Mesenchymal stem cell (in vitro differentiated cells and primary cell): ENCODE measurements at regions not wholly inside any gene's neighbourhood (a gene's known extent, or its start where the extent isn't known, plus 50 kb on each side); places are given as distances from the start of the nearest gene placed in this dataset.
A peak's percentile ranks its signal among the peaks of the same experiment; 100 is the strongest.

Experiments used
- DNase-seq: peaks from one replicate; pipeline ENCODE4 v3.0.0-alpha.2; 2013
- H2AFZ ChIP-seq: one replicate; pipeline ENCODE4 v1.6.1; 2013; ENCODE audit warnings: low read depth, mild to moderate bottlenecking, control low read depth, inconsistent platforms, low read length, moderate library complexity
- H2AK5ac ChIP-seq: 2 replicates; pipeline ENCODE4 v1.6.1; 2013; ENCODE audit warnings: low read length, moderate library complexity, mild to moderate bottlenecking, inconsistent platforms; ENCODE audit not compliant: severe bottlenecking
- H2BK120ac ChIP-seq: one replicate; pipeline ENCODE4 v1.6.1; 2013; ENCODE audit warnings: low read depth, mild to moderate bottlenecking, inconsistent platforms, low read length, moderate library complexity
- H2BK12ac ChIP-seq, 2 experiments: one replicate each; pipeline ENCODE4 v1.6.1; 2013; ENCODE audit warnings: inconsistent platforms in 2 of 2, low read length in 2 of 2, mild to moderate bottlenecking in 2 of 2, moderate library complexity in 2 of 2, control low read depth in 1 of 2
- H2BK15ac ChIP-seq: one replicate; pipeline ENCODE4 v1.6.1; 2013; ENCODE audit warnings: mild to moderate bottlenecking, low read depth, inconsistent platforms; ENCODE audit not compliant: poor library complexity, severe bottlenecking
- H2BK5ac ChIP-seq: 2 replicates; pipeline ENCODE4 v1.6.1; 2013; ENCODE audit warnings: low read depth, mild to moderate bottlenecking, low read length, control low read depth, inconsistent platforms; ENCODE audit not compliant: poor library complexity, severe bottlenecking
- H3K14ac ChIP-seq, 2 experiments: one replicate each; pipeline ENCODE4 v1.6.1; 2013; ENCODE audit warnings: inconsistent platforms in 2 of 2, low read length in 2 of 2, control low read depth in 1 of 2, mild to moderate bottlenecking in 1 of 2, moderate library complexity in 1 of 2
- H3K18ac ChIP-seq, 2 experiments: one replicate each; pipeline ENCODE4 v1.6.1; 2013; ENCODE audit warnings: inconsistent platforms in 2 of 2, low read length in 2 of 2, control low read depth in 1 of 2, low read depth in 1 of 2, mild to moderate bottlenecking in 1 of 2
- H3K23ac ChIP-seq, 2 experiments: one replicate each; pipeline ENCODE4 v1.6.1; 2013; ENCODE audit warnings: inconsistent platforms in 2 of 2, low read length in 2 of 2, mild to moderate bottlenecking in 2 of 2, moderate library complexity in 2 of 2, control low read depth in 1 of 2
- H3K27ac ChIP-seq: 2 replicates; pipeline ENCODE4 v1.5.1; 2013; ENCODE audit warnings: mild to moderate bottlenecking, moderate library complexity, low read length, control low read depth, inconsistent platforms; ENCODE audit not compliant: poor library complexity, severe bottlenecking
- H3K27me3 ChIP-seq, 2 experiments: 2 replicates each; pipeline versions ENCODE4 v1.6.1 to v1.7.0; 2013; ENCODE audit warnings: low read length in 2 of 2, mild to moderate bottlenecking in 2 of 2, moderate library complexity in 2 of 2, control low read depth in 1 of 2, inconsistent platforms in 1 of 2; ENCODE audit not compliant: control insufficient read depth in 1 of 2, insufficient read depth in 1 of 2
- H3K36me3 ChIP-seq, 2 experiments: 2 replicates each; pipeline versions ENCODE4 v1.6.1 to v1.7.0; 2013; ENCODE audit warnings: low read length in 2 of 2, control low read depth in 1 of 2, inconsistent platforms in 1 of 2, low read depth in 1 of 2, mild to moderate bottlenecking in 1 of 2; ENCODE audit not compliant: insufficient read depth in 2 of 2, control insufficient read depth in 1 of 2
- H3K4ac ChIP-seq, 2 experiments: one replicate each; pipeline ENCODE4 v1.6.1; 2013; ENCODE audit warnings: inconsistent platforms in 2 of 2, low read length in 2 of 2, mild to moderate bottlenecking in 2 of 2, moderate library complexity in 2 of 2, control low read depth in 1 of 2, low read depth in 1 of 2
- H3K4me1 ChIP-seq: 2 replicates; pipeline ENCODE4 v1.6.1; 2013; ENCODE audit warnings: low read depth, low read length, control low read depth; ENCODE audit not compliant: control insufficient read depth, insufficient read depth
- H3K4me2 ChIP-seq: 2 replicates; pipeline ENCODE4 v1.6.1; 2013; ENCODE audit warnings: low read length, mild to moderate bottlenecking, inconsistent platforms; ENCODE audit not compliant: poor library complexity, severe bottlenecking
- H3K4me3 ChIP-seq, 2 experiments: 2 replicates each; pipeline versions ENCODE4 v1.5.1 to v1.7.0; 2013; ENCODE audit warnings: low read length in 2 of 2, mild to moderate bottlenecking in 2 of 2, control low read depth in 1 of 2, low read depth in 1 of 2; ENCODE audit not compliant: insufficient read depth in 1 of 2
- H3K79me1 ChIP-seq: replicated peaks from 2 replicates; pipeline ENCODE4 v1.6.1; 2013; ENCODE audit warnings: mild to moderate bottlenecking, control low read depth, low read length, inconsistent platforms; ENCODE audit not compliant: poor library complexity, severe bottlenecking
- H3K9ac ChIP-seq: 2 replicates; pipeline ENCODE4 v1.7.0; 2013; ENCODE audit warnings: mild to moderate bottlenecking, low read length, moderate library complexity
- H3K9me3 ChIP-seq: 2 replicates; pipeline ENCODE4 v1.7.0; 2013; ENCODE audit warnings: mild to moderate bottlenecking, low read length; ENCODE audit not compliant: control insufficient read depth
- H4K8ac ChIP-seq: one replicate; pipeline ENCODE4 v1.6.1; 2013; ENCODE audit warnings: inconsistent platforms, mild to moderate bottlenecking, low read length, moderate library complexity
- H4K91ac ChIP-seq: one replicate; pipeline ENCODE4 v1.6.1; 2013; ENCODE audit warnings: mild to moderate bottlenecking, low read length, inconsistent platforms
- WGBS: methylation state at CpG from one replicate; pipeline ENCODE4 v1.1.7; 2013; ENCODE audit warnings: mixed read lengths; 5-methylcytosine and 5-hydroxymethylcytosine counted together

GRCh38 chr19:32246006-32246405 is 99.4 kb upstream of the ZNF507 start:
- Histone ChIP-seq H3K9ac (no peak overlapping the region), H2BK5ac (no peak overlapping the region), H3K27ac (no peak overlapping the region), H3K9me3 (no peaks in the 10 kb centered on the region), H3K23ac (no peak overlapping the region), H2BK15ac (no peak overlapping the region), H2AFZ (no peak overlapping the region), H3K79me1 (no peaks in the 10 kb centered on the region), H3K14ac (no peak overlapping the region), H3K4me1 (no peaks in the 10 kb centered on the region), H2BK120ac (no peak overlapping the region), H2AK5ac (no peak overlapping the region), H3K4me3 (no peak overlapping the region), H3K27me3 (peaks cover 0 to 22% of the 10 kb centered on the region in 2 experiments), H3K36me3 (no peaks in the 10 kb centered on the region), H3K4ac (no peak overlapping the region), H2BK12ac (no peak overlapping the region), H4K91ac (no peak overlapping the region), H4K8ac (no peak overlapping the region), H3K18ac (no peak overlapping the region), H3K4me2 (no peak overlapping the region)
- WGBS = 34% methylated on average over 4 of the region's 5 CpGs
- DNase-seq = no peak

GRCh38 chr19:32251634-32252332 is 93.6 kb upstream of the ZNF507 start:
- Histone ChIP-seq H2AK5ac (no peak overlapping the region), H3K36me3 (no peaks in the 10 kb centered on the region), H3K18ac (no peak overlapping the region), H2AFZ (no peak overlapping the region), H4K8ac (no peak overlapping the region), H3K23ac (no peak overlapping the region), H2BK5ac (no peak overlapping the region), H3K27ac (no peak overlapping the region), H3K9me3 (no peaks in the 10 kb centered on the region), H3K79me1 (no peaks in the 10 kb centered on the region), H3K4me1 (no peaks in the 10 kb centered on the region), H3K4ac (no peak overlapping the region), H2BK120ac (no peak overlapping the region), H3K27me3 (peaks cover 0 to 29% of the 10 kb centered on the region in 2 experiments), H3K4me3 (no peak overlapping the region), H3K9ac (no peak overlapping the region), H3K14ac (no peak overlapping the region), H2BK15ac (no peak overlapping the region), H4K91ac (no peak overlapping the region), H2BK12ac (no peak overlapping the region), H3K4me2 (no peak overlapping the region)
- no peak for DNase-seq
- 86% methylated on average over 15 of the region's 18 CpGs for whole genome bisulfite sequencing

GRCh38 chr19:32252333-32252669 is 93.1 kb upstream of the ZNF507 start:
- no peak overlapping the region for H3K27ac ChIP-seq
- H2BK15ac ChIP-seq = no peak overlapping the region
- H2BK5ac ChIP-seq = no peak overlapping the region
- no peaks in the 10 kb centered on the region for H3K4me1 ChIP-seq
- no peaks in the 10 kb centered on the region for H3K36me3 ChIP-seq
- no peak overlapping the region for H2AFZ ChIP-seq
- no peak overlapping the region for H3K4ac ChIP-seq
- no peak for DNase-seq
- H2AK5ac ChIP-seq = no peak overlapping the region
- no peak overlapping the region for H2BK12ac ChIP-seq
- no peak overlapping the region for H3K4me3 ChIP-seq
- no peak overlapping the region for H4K91ac ChIP-seq
- no peaks in the 10 kb centered on the region for H3K79me1 ChIP-seq
- H3K23ac ChIP-seq = no peak overlapping the region
- H4K8ac ChIP-seq = no peak overlapping the region
- no peak overlapping the region for H3K4me2 ChIP-seq
- H3K9me3 ChIP-seq = no peaks in the 10 kb centered on the region
- peaks cover 0 to 29% of the 10 kb centered on the region in 2 experiments for H3K27me3 ChIP-seq
- WGBS = 85% methylated on average over 10 of the region's 11 CpGs
- no peak overlapping the region for H3K14ac ChIP-seq
- no peak overlapping the region for H3K9ac ChIP-seq
- no peak overlapping the region for H2BK120ac ChIP-seq
- H3K18ac ChIP-seq = no peak overlapping the region

GRCh38 chr19:32253683-32254508 is 91.5 kb upstream of the ZNF507 start:
- no peaks in the 10 kb centered on the region for H3K36me3 ChIP-seq
- WGBS = 87% methylated on average over 30 of the region's 30 CpGs

More at GRCh38 chr19:32253683-32254508, 91.5 kb upstream of the ZNF507 start:
- no peak overlapping the region for H3K9ac ChIP-seq
- H3K14ac ChIP-seq = no peak overlapping the region
- peak overlapping the region in 1 of 2 experiments; percentile 26 for H3K23ac ChIP-seq
- no peak overlapping the region for H4K91ac ChIP-seq
- no peak overlapping the region for H4K8ac ChIP-seq
- no peak overlapping the region for H3K4me3 ChIP-seq
- no peaks in the 10 kb centered on the region for H3K79me1 ChIP-seq
- no peak overlapping the region for H2BK12ac ChIP-seq
- H2BK5ac ChIP-seq = no peak overlapping the region
- H2BK15ac ChIP-seq = no peak overlapping the region
- no peak overlapping the region for H3K27ac ChIP-seq
- no peak overlapping the region for H3K4ac ChIP-seq
- H3K18ac ChIP-seq = no peak overlapping the region
- no peaks in the 10 kb centered on the region for H3K9me3 ChIP-seq
- no peak for DNase-seq
- H2AFZ ChIP-seq = no peak overlapping the region
- peaks cover 0 to 22% of the 10 kb centered on the region in 2 experiments for H3K27me3 ChIP-seq
- no peak overlapping the region for H3K4me2 ChIP-seq
- no peaks in the 10 kb centered on the region for H3K4me1 ChIP-seq
- H2AK5ac ChIP-seq = no peak overlapping the region
- H2BK120ac ChIP-seq = no peak overlapping the region
